Neural cell (in vitro differentiated cells): ENCODE measurements at regions not wholly inside any gene's neighbourhood (a gene's known extent, or its start where the extent isn't known, plus 50 kb on each side); places are given as distances from the start of the nearest gene placed in this dataset.

Experiments used
- H2AFZ ChIP-seq: fragments of 200-600, 300-800 bp; sonication (generic), shearing (Covaris generic); 2 replicates; pipeline ENCODE4 v1.6.0; 2014; ENCODE audit warnings: low read depth, mild to moderate bottlenecking, antibody characterized with exemption, low read length, moderate library complexity
- H3F3A ChIP-seq: fragments of 200-600 bp; shearing (Covaris generic); 2 replicates; pipeline ENCODE4 v1.6.1; 2016; ENCODE audit warnings: mild to moderate bottlenecking, moderate library complexity, mixed read lengths, antibody characterized with exemption, low read length; ENCODE audit not compliant: insufficient read depth, poor library complexity, severe bottlenecking
- H3K27ac ChIP-seq: fragments of 200-600, 300-800 bp; sonication (generic), shearing (Covaris generic); 2 replicates; pipeline ENCODE4 v1.5.1; 2014; ENCODE audit warnings: mild to moderate bottlenecking, low read length, moderate library complexity
- H3K27me3 ChIP-seq: fragments of 300-800, 200-600 bp; sonication (generic), shearing (Covaris generic); 2 replicates; pipeline ENCODE4 v1.6.0; 2014; ENCODE audit warnings: mild to moderate bottlenecking, low read depth, low read length, moderate library complexity; ENCODE audit not compliant: insufficient read depth
- H3K36me3 ChIP-seq: fragments of 300-800, 200-600 bp; sonication (generic), shearing (Covaris generic); 2 replicates; pipeline ENCODE4 v1.5.1; 2014; ENCODE audit warnings: mild to moderate bottlenecking, antibody characterized with exemption, low read length, moderate library complexity; ENCODE audit not compliant: insufficient read depth
- H3K4me2 ChIP-seq: fragments of 300-800, 200-600 bp; sonication (generic), shearing (Covaris generic); 2 replicates; pipeline ENCODE4 v1.6.0; 2014; ENCODE audit warnings: mild to moderate bottlenecking, low read length
- H3K4me3 ChIP-seq: fragments of 300-800, 200-600 bp; sonication (generic), shearing (Covaris generic); 2 replicates; pipeline ENCODE4 v1.5.1; 2014; ENCODE audit warnings: mild to moderate bottlenecking, low read length, moderate library complexity
- H3K79me2 ChIP-seq: fragments of 200-600 bp; shearing (Covaris generic); replicated peaks from 2 replicates; pipeline ENCODE4 v1.6.0; 2014; ENCODE audit warnings: mild to moderate bottlenecking, low read length, moderate library complexity; ENCODE audit not compliant: insufficient read depth
- H3K9ac ChIP-seq: fragments of 300-800, 200-600 bp; sonication (generic), shearing (Covaris generic); 2 replicates; pipeline ENCODE4 v1.6.1; 2016; ENCODE audit warnings: mild to moderate bottlenecking, low read length, mixed read lengths
- H3K9me2 ChIP-seq: fragments of 200-600 bp; shearing (Covaris generic); 2 replicates; pipeline ENCODE4 v1.6.1; 2016; ENCODE audit warnings: mild to moderate bottlenecking, low read length, mixed read lengths; ENCODE audit not compliant: insufficient read depth
- H3K9me3 ChIP-seq: fragments of 200-600, 300-800 bp; sonication (generic), shearing (Covaris generic); 2 replicates; pipeline ENCODE4 v1.6.1; 2016; ENCODE audit warnings: mild to moderate bottlenecking, mixed run types, low read length, moderate library complexity, mixed read lengths
- H4K20me1 ChIP-seq: fragments of 200-600 bp; shearing (Covaris generic); 2 replicates; pipeline ENCODE4 v1.6.1; 2016; ENCODE audit warnings: mild to moderate bottlenecking, mixed run types; ENCODE audit not compliant: insufficient read depth
- CTCF ChIP-seq: fragments of 450-650 bp; IDR thresholded peaks from 2 replicates; pipeline ENCODE4 v1.5.1; 2014; ENCODE audit warnings: antibody characterized with exemption, mild to moderate bottlenecking, moderate library complexity; ENCODE audit not compliant: poor library complexity, severe bottlenecking
- EP300 ChIP-seq: fragments of 450-650 bp; conservative IDR thresholded peaks from 2 replicates; pipeline ENCODE4 v1.6.1; 2014; ENCODE audit warnings: antibody characterized with exemption, mild to moderate bottlenecking, moderate library complexity; ENCODE audit not compliant: poor library complexity, severe bottlenecking
- EZH2 ChIP-seq: fragments of 200-600, 300-800 bp; shearing (Covaris generic), sonication (generic); IDR thresholded peaks from 2 replicates; pipeline ENCODE4 v1.6.1; 2014; ENCODE audit warnings: antibody characterized with exemption, low read length, borderline replicate concordance, mild to moderate bottlenecking; ENCODE audit not compliant: insufficient read depth, poor library complexity, severe bottlenecking
- MXI1 ChIP-seq: fragments of 450-650 bp; conservative IDR thresholded peaks from 2 replicates; pipeline ENCODE4 v1.6.1; 2014; ENCODE audit warnings: antibody characterized with exemption, mild to moderate bottlenecking; ENCODE audit not compliant: poor library complexity, severe bottlenecking
- POLR2AphosphoS5 ChIP-seq: IDR thresholded peaks from 2 replicates; pipeline ENCODE4 v1.6.1; 2012
- RAD21 ChIP-seq: fragments of 450-650 bp; conservative IDR thresholded peaks from 2 replicates; pipeline ENCODE4 v1.6.1; 2014; ENCODE audit warnings: antibody characterized with exemption, mild to moderate bottlenecking, moderate library complexity
- SMC3 ChIP-seq: fragments of 450-650 bp; conservative IDR thresholded peaks from 2 replicates; pipeline ENCODE4 v1.6.1; 2014; ENCODE audit warnings: antibody characterized with exemption, mild to moderate bottlenecking, moderate library complexity; ENCODE audit not compliant: poor library complexity
- TAF1 ChIP-seq: IDR thresholded peaks from 2 replicates; pipeline ENCODE4 v1.6.1; 2012; ENCODE audit warnings: low read depth
- TF ChIP-seq, protein P1 (sequence below): IDR thresholded peaks from 2 replicates; pipeline ENCODE4 v1.6.1; 2012; ENCODE audit warnings: borderline replicate concordance

DNA sequence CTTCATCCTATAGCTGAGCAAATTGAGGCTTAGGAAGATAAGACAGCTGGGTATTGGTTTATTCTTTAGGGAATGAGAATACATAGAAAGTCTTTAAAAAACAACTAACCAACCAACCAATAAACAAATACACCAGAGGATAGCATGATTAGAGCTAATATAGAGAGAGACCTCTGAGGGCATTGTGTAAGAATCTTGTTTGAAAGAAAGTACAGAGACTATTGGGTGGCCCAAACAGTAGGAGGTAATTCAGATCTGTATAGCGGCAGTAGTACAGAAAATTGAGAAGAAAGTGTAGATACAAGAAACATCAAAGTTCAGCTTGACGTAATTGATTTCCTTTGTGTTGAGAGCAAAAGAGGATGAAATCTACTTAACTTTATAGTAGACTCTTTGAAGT is 1951.0 kb upstream of the ADGRL3 start:
- Histone ChIP-seq H3K9ac (no peak overlapping the region), H3K27ac (no peak overlapping the region), H3K9me2 (no peaks in the 10 kb centered on the region), H3K36me3 (no peaks in the 10 kb centered on the region), H3K79me2 (no peaks in the 10 kb centered on the region), H2AFZ (no peak overlapping the region), H3K4me2 (no peak overlapping the region), H3F3A (no peaks in the 10 kb centered on the region), H4K20me1 (no peaks in the 10 kb centered on the region), H3K9me3 (no peaks in the 10 kb centered on the region), H3K4me3 (no peak overlapping the region), H3K27me3 (no peaks in the 10 kb centered on the region)
- TF ChIP-seq RAD21 (no peak), POLR2AphosphoS5 (no peak), EP300 (no peak), EZH2 (no peak)
- TF ChIP-seq, protein P1, sequence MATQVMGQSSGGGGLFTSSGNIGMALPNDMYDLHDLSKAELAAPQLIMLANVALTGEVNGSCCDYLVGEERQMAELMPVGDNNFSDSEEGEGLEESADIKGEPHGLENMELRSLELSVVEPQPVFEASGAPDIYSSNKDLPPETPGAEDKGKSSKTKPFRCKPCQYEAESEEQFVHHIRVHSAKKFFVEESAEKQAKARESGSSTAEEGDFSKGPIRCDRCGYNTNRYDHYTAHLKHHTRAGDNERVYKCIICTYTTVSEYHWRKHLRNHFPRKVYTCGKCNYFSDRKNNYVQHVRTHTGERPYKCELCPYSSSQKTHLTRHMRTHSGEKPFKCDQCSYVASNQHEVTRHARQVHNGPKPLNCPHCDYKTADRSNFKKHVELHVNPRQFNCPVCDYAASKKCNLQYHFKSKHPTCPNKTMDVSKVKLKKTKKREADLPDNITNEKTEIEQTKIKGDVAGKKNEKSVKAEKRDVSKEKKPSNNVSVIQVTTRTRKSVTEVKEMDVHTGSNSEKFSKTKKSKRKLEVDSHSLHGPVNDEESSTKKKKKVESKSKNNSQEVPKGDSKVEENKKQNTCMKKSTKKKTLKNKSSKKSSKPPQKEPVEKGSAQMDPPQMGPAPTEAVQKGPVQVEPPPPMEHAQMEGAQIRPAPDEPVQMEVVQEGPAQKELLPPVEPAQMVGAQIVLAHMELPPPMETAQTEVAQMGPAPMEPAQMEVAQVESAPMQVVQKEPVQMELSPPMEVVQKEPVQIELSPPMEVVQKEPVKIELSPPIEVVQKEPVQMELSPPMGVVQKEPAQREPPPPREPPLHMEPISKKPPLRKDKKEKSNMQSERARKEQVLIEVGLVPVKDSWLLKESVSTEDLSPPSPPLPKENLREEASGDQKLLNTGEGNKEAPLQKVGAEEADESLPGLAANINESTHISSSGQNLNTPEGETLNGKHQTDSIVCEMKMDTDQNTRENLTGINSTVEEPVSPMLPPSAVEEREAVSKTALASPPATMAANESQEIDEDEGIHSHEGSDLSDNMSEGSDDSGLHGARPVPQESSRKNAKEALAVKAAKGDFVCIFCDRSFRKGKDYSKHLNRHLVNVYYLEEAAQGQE, result no peak

GRCh38 chr4:59258002-59258401 is 1942.1 kb upstream of the ADGRL3 start:
- no peak for TF ChIP-seq CTCF
- TF ChIP-seq POLR2AphosphoS5, result no peak
- TF ChIP-seq SMC3, result no peak
- TF ChIP-seq MXI1, result no peak
- TF ChIP-seq EP300, result no peak
- TF ChIP-seq RAD21, result no peak
- TF ChIP-seq, protein P1, result no peak
- no peak for TF ChIP-seq TAF1
- TF ChIP-seq EZH2, result no peak
- Histone ChIP-seq H3F3A (no peaks in the 10 kb centered on the region), H3K4me2 (no peak overlapping the region), H3K27me3 (no peaks in the 10 kb centered on the region), H3K4me3 (no peak overlapping the region), H3K36me3 (no peaks in the 10 kb centered on the region), H3K9me2 (no peaks in the 10 kb centered on the region), H3K9ac (no peak overlapping the region), H2AFZ (no peak overlapping the region), H4K20me1 (no peaks in the 10 kb centered on the region), H3K27ac (no peak overlapping the region), H3K9me3 (no peaks in the 10 kb centered on the region), H3K79me2 (no peaks in the 10 kb centered on the region)
